H9 (cell line): ENCODE measurements at regions not wholly inside any gene's neighbourhood (a gene's known extent, or its start where the extent isn't known, plus 50 kb on each side); places are given as distances from the start of the nearest gene placed in this dataset.
"Not testable (repeated sequence)": the region's sequence is repeated elsewhere in the genome, so short reads cannot be mapped to it uniquely, and the experiment has no call there.

Experiments used
- DNase-seq: peaks from one replicate; pipeline ENCODE4 v3.0.0-alpha.2; 2017
- H2AFZ ChIP-seq: one replicate; pipeline ENCODE4 v1.6.1; 2013; ENCODE audit warnings: mild to moderate bottlenecking, low read length, control low read depth, moderate library complexity
- H2AK5ac ChIP-seq: 2 replicates; pipeline ENCODE4 v1.6.1; 2013; ENCODE audit warnings: low read length, control low read depth, mixed read lengths; ENCODE audit not compliant: insufficient read length
- H2BK120ac ChIP-seq: one replicate; pipeline ENCODE4 v1.6.1; 2013; ENCODE audit warnings: low read depth, mild to moderate bottlenecking, low read length, control low read depth, inconsistent platforms; ENCODE audit not compliant: poor library complexity, severe bottlenecking
- H2BK12ac ChIP-seq: 2 replicates; pipeline ENCODE4 v1.6.1; 2013; ENCODE audit warnings: low read length, control low read depth, mixed read lengths, low read depth; ENCODE audit not compliant: insufficient read length
- H2BK15ac ChIP-seq: 2 replicates; pipeline ENCODE4 v1.6.1; 2013; ENCODE audit warnings: low read depth, low read length, control low read depth
- H2BK20ac ChIP-seq: one replicate; pipeline ENCODE4 v1.6.1; 2013; ENCODE audit warnings: low read depth, mild to moderate bottlenecking, low read length, control low read depth, inconsistent platforms; ENCODE audit not compliant: poor library complexity, severe bottlenecking
- H2BK5ac ChIP-seq: 2 replicates; pipeline ENCODE4 v1.6.1; 2013; ENCODE audit warnings: low read length, control low read depth, mixed read lengths; ENCODE audit not compliant: insufficient read length
- H3K14ac ChIP-seq: 2 replicates; pipeline ENCODE4 v1.6.1; 2013; ENCODE audit warnings: low read length, control low read depth; ENCODE audit not compliant: insufficient read depth
- H3K18ac ChIP-seq: 2 replicates; pipeline ENCODE4 v1.6.1; 2013; ENCODE audit warnings: low read depth, mild to moderate bottlenecking, mixed read lengths, low read length, control low read depth; ENCODE audit not compliant: insufficient read length
- H3K23ac ChIP-seq: 2 replicates; pipeline ENCODE4 v1.6.1; 2013; ENCODE audit warnings: low read length, control low read depth, mixed read lengths, low read depth; ENCODE audit not compliant: insufficient read length
- H3K23me2 ChIP-seq: 2 replicates; pipeline ENCODE4 v1.6.1; 2013; ENCODE audit warnings: low read depth, mild to moderate bottlenecking, mixed read lengths, low read length, control low read depth; ENCODE audit not compliant: insufficient read length, poor library complexity, severe bottlenecking
- H3K27ac ChIP-seq: 2 replicates; pipeline ENCODE4 v1.5.1; 2013; ENCODE audit warnings: low read length, control low read depth, mixed read lengths, low read depth; ENCODE audit not compliant: insufficient read length
- H3K27me3 ChIP-seq: 2 replicates; pipeline ENCODE4 v1.6.1; 2013; ENCODE audit warnings: low read length, control low read depth, inconsistent platforms; ENCODE audit not compliant: insufficient read depth
- H3K4ac ChIP-seq: 2 replicates; pipeline ENCODE4 v1.6.1; 2013; ENCODE audit warnings: low read depth, mild to moderate bottlenecking, control low read depth, inconsistent platforms, low read length, moderate library complexity
- H3K4me1 ChIP-seq: 2 replicates; pipeline ENCODE4 v1.6.1; 2013; ENCODE audit warnings: low read length, control low read depth, inconsistent platforms; ENCODE audit not compliant: insufficient read depth
- H3K4me2 ChIP-seq: 2 replicates; pipeline ENCODE4 v1.6.1; 2013; ENCODE audit warnings: low read length, control low read depth, mixed read lengths; ENCODE audit not compliant: insufficient read length, insufficient read depth
- H3K56ac ChIP-seq: 2 replicates; pipeline ENCODE4 v1.6.1; 2013; ENCODE audit warnings: low read depth, mild to moderate bottlenecking, mixed read lengths, low read length, control low read depth; ENCODE audit not compliant: insufficient read length
- H3K79me1 ChIP-seq: 2 replicates; pipeline ENCODE4 v1.6.1; 2013; ENCODE audit warnings: low read depth, mild to moderate bottlenecking, moderate library complexity, low read length, control low read depth, inconsistent platforms; ENCODE audit not compliant: insufficient read depth, poor library complexity, severe bottlenecking
- H3K79me2 ChIP-seq: 2 replicates; pipeline ENCODE4 v1.6.1; 2013; ENCODE audit warnings: low read length, control low read depth, inconsistent platforms; ENCODE audit not compliant: insufficient read depth
- H3K9ac ChIP-seq: 2 replicates; pipeline ENCODE4 v1.6.1; 2013; ENCODE audit warnings: low read length, control low read depth, mixed read lengths; ENCODE audit not compliant: insufficient read length; ENCODE audit errors: extremely low read depth
- H3K9me3 ChIP-seq: one replicate; pipeline ENCODE4 v1.6.1; 2013; ENCODE audit warnings: low read depth, low read length, inconsistent platforms; ENCODE audit not compliant: control insufficient read depth
- H3T11ph ChIP-seq: one replicate; pipeline ENCODE4 v1.6.1; 2013; ENCODE audit warnings: mild to moderate bottlenecking, low read length, control low read depth, inconsistent platforms
- H4K20me1 ChIP-seq: one replicate; pipeline ENCODE4 v1.6.1; 2013; ENCODE audit not compliant: control insufficient read depth, insufficient read length, insufficient read depth
- H4K5ac ChIP-seq: 2 replicates; pipeline ENCODE4 v1.6.1; 2013; ENCODE audit warnings: low read depth, mild to moderate bottlenecking, mixed read lengths, low read length, control low read depth; ENCODE audit not compliant: insufficient read length
- H4K8ac ChIP-seq: replicated peaks from 2 replicates; pipeline ENCODE4 v1.6.1; 2013; ENCODE audit warnings: low read length, control low read depth, mixed read lengths, low read depth; ENCODE audit not compliant: insufficient read length
- H4K91ac ChIP-seq: 2 replicates; pipeline ENCODE4 v1.6.1; 2013; ENCODE audit warnings: low read depth, mild to moderate bottlenecking, moderate library complexity, mixed read lengths, low read length, control low read depth; ENCODE audit not compliant: insufficient read length
- H3K27ac Mint-ChIP-seq, 3 experiments: 2 replicates in 2 of 3; 3 replicates in 1 of 3; pipeline ENCODE4 v1.8.0; 2020 to 2021; ENCODE audit warnings: mixed read lengths in 3 of 3, mild to moderate bottlenecking in 1 of 3, moderate library complexity in 1 of 3
- H3K27me3 Mint-ChIP-seq: 2 replicates; pipeline ENCODE4 v1.8.0; 2021; ENCODE audit warnings: low read depth, mild to moderate bottlenecking, moderate library complexity, mixed read lengths
- H3K36me3 Mint-ChIP-seq, 3 experiments: 2 replicates in 2 of 3; 3 replicates in 1 of 3; pipeline ENCODE4 v1.8.0; 2020 to 2021; ENCODE audit warnings: low read depth in 3 of 3, mixed read lengths in 3 of 3; ENCODE audit not compliant: insufficient read depth in 1 of 3
- H3K4me1 Mint-ChIP-seq, 2 experiments: 2 replicates each; pipeline ENCODE4 v1.8.0; 2020; ENCODE audit warnings: mixed read lengths in 2 of 2
- H3K4me3 Mint-ChIP-seq, 2 experiments: 2 replicates in 1 of 2; 3 replicates in 1 of 2; pipeline ENCODE4 v1.8.0; 2020 to 2021; ENCODE audit warnings: mild to moderate bottlenecking in 2 of 2, mixed read lengths in 2 of 2, moderate library complexity in 1 of 2
- H3K9me3 Mint-ChIP-seq, 2 experiments: 2 replicates in 1 of 2; 3 replicates in 1 of 2; pipeline ENCODE4 v1.8.0; 2020; ENCODE audit warnings: mild to moderate bottlenecking in 2 of 2, mixed read lengths in 2 of 2, moderate library complexity in 1 of 2
- WGBS: extraction: QIAGEN DNeasy Blood & Tissue Kit; methylation state at CpG from one replicate; pipeline ENCODE4 v1.1.7; 2013; ENCODE audit warnings: missing lambda C conversion rate, low lambda C conversion rate, mixed read lengths; ENCODE audit not compliant: insufficient read length; ENCODE audit errors: extremely low coverage; 5-methylcytosine and 5-hydroxymethylcytosine counted together

GRCh38 chr15:21017326-21017725 is 151.2 kb upstream of the POTEB2 start:
- H4K5ac ChIP-seq, H3K9me3 ChIP-seq, H2AFZ ChIP-seq, H3K4me1 Mint-ChIP-seq, H3K18ac ChIP-seq, H2BK20ac ChIP-seq, H3K23ac ChIP-seq, H3T11ph ChIP-seq, H3K36me3 Mint-ChIP-seq, H3K27me3 ChIP-seq, H4K20me1 ChIP-seq, H3K4me1 ChIP-seq, H2BK12ac ChIP-seq, H3K9ac ChIP-seq, H2BK5ac ChIP-seq, DNase-seq, H3K27ac Mint-ChIP-seq, H2BK120ac ChIP-seq, H3K56ac ChIP-seq, H3K4me2 ChIP-seq, H4K8ac ChIP-seq, H3K27me3 Mint-ChIP-seq, H3K27ac ChIP-seq, H3K14ac ChIP-seq, H3K23me2 ChIP-seq, H2BK15ac ChIP-seq, H3K79me1 ChIP-seq, H3K79me2 ChIP-seq, H3K4me3 Mint-ChIP-seq, H4K91ac ChIP-seq, H3K9me3 Mint-ChIP-seq, H2AK5ac ChIP-seq, H3K4ac ChIP-seq: not testable (repeated sequence)
- no CpG with 5 or more reads among the region's 9 CpGs for WGBS

GRCh38 chr15:21016589-21016988 is 150.5 kb upstream of the POTEB2 start:
- not testable (repeated sequence) for H3K23ac ChIP-seq, H3K9me3 Mint-ChIP-seq, H3K56ac ChIP-seq, H3K9ac ChIP-seq, H3K27ac Mint-ChIP-seq, H2BK120ac ChIP-seq, H2BK5ac ChIP-seq, H3K79me1 ChIP-seq, H3K4me1 ChIP-seq, H3K27ac ChIP-seq, H3T11ph ChIP-seq, H3K23me2 ChIP-seq, H2AFZ ChIP-seq, H2BK15ac ChIP-seq, H3K9me3 ChIP-seq, H4K5ac ChIP-seq, H2BK12ac ChIP-seq, H3K36me3 Mint-ChIP-seq, DNase-seq, H3K14ac ChIP-seq, H3K18ac ChIP-seq, H4K20me1 ChIP-seq, H3K79me2 ChIP-seq, H4K8ac ChIP-seq, H3K4me2 ChIP-seq, H3K4ac ChIP-seq, H4K91ac ChIP-seq, H3K4me3 Mint-ChIP-seq, H2AK5ac ChIP-seq, H3K27me3 ChIP-seq, H3K4me1 Mint-ChIP-seq, H3K27me3 Mint-ChIP-seq, H2BK20ac ChIP-seq
- WGBS = no CpG with 5 or more reads among the region's 4 CpGs
